ENCODE measurements at regions not wholly inside any gene's neighbourhood (a gene's known extent, or its start where the extent isn't known, plus 50 kb on each side); places are given as distances from the start of the nearest gene placed in this dataset.

- in situ Hi-C loops (cut with MboI), result no loop called here
These were observed 174.1 kb downstream of the LRATD1 start for GRCh38 chr2:14806613-14807012.

GRCh38 chr2:14815201-14815600 is 182.7 kb downstream of the LRATD1 start:
- Histone ChIP-seq H3K27ac (ENCODE audit: control insufficient read depth, insufficient read depth) (no peak overlapping the region), H3K9me3 (replicated peaks; ENCODE audit: control insufficient read depth, insufficient read depth, low read length) (no peaks in the 10 kb centered on the region), H3K9ac (ENCODE audit: control insufficient read depth, insufficient read depth, low read length) (no peak overlapping the region), H3K36me3 (ENCODE audit: control insufficient read depth in 2 of 2, insufficient read depth in 2 of 2, low read length in 1 of 2) (no peaks in the 10 kb centered on the region), H3K4me1 (ENCODE audit: control insufficient read depth, insufficient read depth, low read length) (no peaks in the 10 kb centered on the region), H3K4me3 (no peak overlapping the region), H2AFZ (ENCODE audit: control insufficient read depth, low read depth, low read length) (no peak overlapping the region), H3K27me3 (replicated peaks in 1 of 2; ENCODE audit: control insufficient read depth in 2 of 2, insufficient read depth in 2 of 2, low read length in 1 of 2) (no peaks in the 10 kb centered on the region), H3K4me2 (ENCODE audit: control insufficient read depth, insufficient read depth) (no peak overlapping the region), H4K20me1 (ENCODE audit: control insufficient read depth, insufficient read depth) (no peaks in the 10 kb centered on the region), H3K79me2 (ENCODE audit: control insufficient read depth, insufficient read depth, low read length) (no peaks in the 10 kb centered on the region)
- intact Hi-C loops (cut with micrococcal nuclease; ENCODE audit: unreplicated experiment) (no loop called here), in situ Hi-C loops (cut with MboI) (no loop called here)
- ChIA-PET SMC1A (ENCODE audit: uncharacterized antibody, unreplicated experiment) (no interaction called here), POLR2A (no interaction called here), CTCF (no interaction called here), RAD21 (ENCODE audit: unreplicated experiment) (no interaction called here)
- ATAC-seq (no peak), DNase-seq (ENCODE audit: low read depth, low spot score) (no peak), FAIRE-seq (no peak)
- WGBS (ENCODE audit: insufficient coverage, insufficient replicate concordance, low lambda C conversion rate, missing lambda C conversion rate), result 0% methylated on average over 1 of the region's 1 CpG
- no TSS peak for BruUV-seq (replicated peaks)
- TF ChIP-seq RCOR1 (conservative IDR thresholded peaks at IDR 0.05; ENCODE audit: low read depth, low read length), result no peak
- TF ChIP-seq ASH2L (IDR thresholded peaks at IDR 0.05; ENCODE audit: borderline replicate concordance, low read depth), result no peak
- no peak for TF ChIP-seq USF2 (IDR thresholded peaks at IDR 0.05; ENCODE audit: borderline replicate concordance, low read depth, low read length)
- TF ChIP-seq BACH1 (IDR thresholded peaks at IDR 0.05; ENCODE audit: borderline replicate concordance), result no peak
- TF ChIP-seq HCFC1 (IDR thresholded peaks at IDR 0.05; ENCODE audit: low read length), result no peak
- TF ChIP-seq E2F8 (IDR thresholded peaks at IDR 0.05; ENCODE audit: low read depth, partially characterized antibody), result no peak
- no peak for TF ChIP-seq ELK1 (IDR thresholded peaks at IDR 0.05; ENCODE audit: low read depth, low read length)

More at GRCh38 chr2:14806613-14807012, 174.1 kb downstream of the LRATD1 start:
- no peak for TF ChIP-seq ZNF217 (IDR thresholded peaks at IDR 0.05)
- no peak for TF ChIP-seq SMC3 (IDR thresholded peaks at IDR 0.05; ENCODE audit: borderline replicate concordance, low read length)
- TF ChIP-seq NFYB (IDR thresholded peaks at IDR 0.05; ENCODE audit: insufficient read depth, low read depth, low read length), result no peak
- TF ChIP-seq ZNF384 (IDR thresholded peaks at IDR 0.05; ENCODE audit: borderline replicate concordance, low read depth, low read length), result no peak
- TF ChIP-seq TARDBP (IDR thresholded peaks at IDR 0.05; ENCODE audit: borderline replicate concordance), result no peak
- no peak for TF ChIP-seq IRF3 (IDR thresholded peaks at IDR 0.05)
- TF ChIP-seq BACH1 (IDR thresholded peaks at IDR 0.05; ENCODE audit: borderline replicate concordance), result no peak
- intact Hi-C loops (cut with micrococcal nuclease; ENCODE audit: unreplicated experiment), result no loop called here
- ATAC-seq (no peak), DNase-seq (ENCODE audit: low read depth, low spot score) (no peak), FAIRE-seq (no peak)
- H2AFZ ChIP-seq (ENCODE audit: control insufficient read depth, low read depth, low read length), result no peak overlapping the region
- H4K20me1 ChIP-seq (ENCODE audit: control insufficient read depth, insufficient read depth), result no peaks in the 10 kb centered on the region
- H3K4me2 ChIP-seq (ENCODE audit: control insufficient read depth, insufficient read depth), result no peak overlapping the region
- ChIA-PET CTCF (no interaction called here), RAD21 (ENCODE audit: unreplicated experiment) (no interaction called here), SMC1A (ENCODE audit: uncharacterized antibody, unreplicated experiment) (no interaction called here), POLR2A (no interaction called here)
- H3K4me3 ChIP-seq, result no peak overlapping the region
- no peak overlapping the region for H3K9ac ChIP-seq (ENCODE audit: control insufficient read depth, insufficient read depth, low read length)
- no peaks in the 10 kb centered on the region for H3K4me1 ChIP-seq (ENCODE audit: control insufficient read depth, insufficient read depth, low read length)
- H3K27ac ChIP-seq (ENCODE audit: control insufficient read depth, insufficient read depth), result no peak overlapping the region
- WGBS (ENCODE audit: insufficient coverage, insufficient replicate concordance, low lambda C conversion rate, missing lambda C conversion rate), result 0% methylated on average over 4 of the region's 4 CpGs
- no peaks in the 10 kb centered on the region for H3K36me3 ChIP-seq (ENCODE audit: control insufficient read depth in 2 of 2, insufficient read depth in 2 of 2, low read length in 1 of 2)
- no TSS peak for BruUV-seq (replicated peaks)
- no peaks in the 10 kb centered on the region for H3K27me3 ChIP-seq (replicated peaks in 1 of 2; ENCODE audit: control insufficient read depth in 2 of 2, insufficient read depth in 2 of 2, low read length in 1 of 2)
- no peaks in the 10 kb centered on the region for H3K79me2 ChIP-seq (ENCODE audit: control insufficient read depth, insufficient read depth, low read length)
- H3K9me3 ChIP-seq (replicated peaks; ENCODE audit: control insufficient read depth, insufficient read depth, low read length), result no peaks in the 10 kb centered on the region

Measured in GM12878 (cell line).